Right ventricle myocardium superior (tissue), 1 donor: ENCODE measurements at regions not wholly inside any gene's neighbourhood (a gene's known extent, or its start where the extent isn't known, plus 50 kb on each side); places are given as distances from the start of the nearest gene placed in this dataset.
"Not testable (repeated sequence)": the region's sequence is repeated elsewhere in the genome, so short reads cannot be mapped to it uniquely, and the experiment has no call there.

Source experiments
- ATAC-seq: fragments of 200-7000 bp; cut with Tn5 transposase; one replicate; pipeline ENCODE4 v1.9.1; 2020; ENCODE audit warnings: mild to moderate bottlenecking; ENCODE audit not compliant: poor library complexity
- DNase-seq: peaks from one replicate; pipeline ENCODE4 v3.0.0-alpha.2; 2020
- intact Hi-C: fragments of 100-400 bp; cut with DNase I; formaldehyde crosslinking; loops from one replicate; pipeline ENCODE4 v1.11.2; 2022
- donor health status: DM: no; HTN: yes; CAD: no; lungs with severe emphysema.

- intact Hi-C loops, result no loop called here
- no peak for DNase-seq
- no peak for ATAC-seq
These were observed 65.7 kb upstream of the PARD3 start for GRCh38 chr10:34880817-34881216.

- intact Hi-C loops, DNase-seq, ATAC-seq: not testable (repeated sequence)
These were observed 63.6 kb upstream of the PARD3 start for GRCh38 chr10:34878651-34879050.

GRCh38 chr10:34875061-34875460 lies 60.0 kb upstream of the PARD3 start:
- ATAC-seq (no peak), DNase-seq (no peak)
- intact Hi-C loops, result no loop called here

GRCh38 chr10:34872820-34873219 lies 57.7 kb upstream of the PARD3 start:
- DNase-seq, result no peak
- no peak for ATAC-seq
- intact Hi-C loops, result no loop called here

- DNase-seq (no peak), ATAC-seq (no peak)
- intact Hi-C loops, result no loop called here
These were observed 54.2 kb upstream of the PARD3 start for GRCh38 chr10:34869135-34869836.

GRCh38 chr10:34868589-34868988 lies 53.5 kb upstream of the PARD3 start:
- intact Hi-C loops, result no loop called here
- ATAC-seq, result no peak
- no peak for DNase-seq

GRCh38 chr10:34866848-34867247 lies 51.8 kb upstream of the PARD3 start:
- no peak for ATAC-seq
- intact Hi-C loops, result no loop called here
- DNase-seq, result no peak
